EL (cell line): ENCODE measurements at regions not wholly inside any gene's neighbourhood (a gene's known extent, or its start where the extent isn't known, plus 50 kb on each side); places are given as distances from the start of the nearest gene placed in this dataset.

Experiments used
- DNase-seq: peaks from one replicate; pipeline ENCODE4 v3.0.0-alpha.2; 2016

DNA sequence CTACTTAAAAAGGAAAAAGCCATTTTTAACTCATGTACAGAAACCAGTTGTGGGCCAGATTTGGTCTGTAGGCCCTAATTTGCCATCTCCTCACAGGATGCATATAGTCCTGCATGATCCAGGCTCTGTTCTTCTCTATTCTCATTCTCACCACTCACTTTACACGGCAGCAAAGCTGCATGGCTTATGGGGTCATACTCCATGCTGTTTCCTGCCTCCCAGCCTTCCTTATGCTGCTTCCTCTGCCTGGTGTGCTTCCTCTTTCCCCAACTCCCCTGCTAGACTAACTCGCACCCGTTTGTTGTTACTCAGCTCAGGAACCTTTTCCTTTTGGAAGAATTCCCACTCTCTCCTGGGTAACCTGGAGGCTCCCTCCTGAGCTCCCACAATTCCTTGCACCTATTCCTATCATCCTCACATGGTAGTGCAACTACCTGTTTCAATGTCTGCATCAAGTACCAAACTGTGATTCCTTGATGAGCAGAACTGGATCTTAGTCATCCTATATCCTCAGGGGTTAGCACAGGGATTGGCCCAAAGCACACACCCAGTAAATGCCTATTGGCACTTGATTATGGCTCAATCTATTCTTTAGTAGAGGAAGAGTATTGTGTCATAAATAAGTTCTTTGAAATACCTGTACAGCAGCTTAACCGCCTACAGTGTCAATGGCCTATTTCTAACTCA lies 172.1 kb upstream of the MITF start:
- DNase-seq, result no peak

DNA sequence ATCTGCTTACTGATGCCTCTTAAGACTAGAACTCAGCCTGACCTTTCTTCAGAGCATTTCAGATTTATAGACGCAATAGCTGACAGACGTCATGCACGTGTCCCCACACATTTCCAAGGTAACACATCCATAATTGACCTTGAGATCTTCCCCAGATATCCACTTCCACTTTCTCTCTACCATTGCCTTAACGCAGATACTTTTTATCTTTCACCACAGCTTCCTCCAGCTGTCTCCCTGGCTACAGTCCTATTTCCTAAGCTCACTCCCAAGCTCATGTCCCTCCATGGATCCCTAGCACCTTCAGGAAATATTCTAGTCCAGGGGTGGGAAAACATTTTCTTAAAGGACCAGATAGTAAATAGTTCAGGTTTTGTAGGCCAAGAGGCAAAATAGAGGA lies 173.0 kb upstream of the MITF start:
- no peak for DNase-seq

DNA sequence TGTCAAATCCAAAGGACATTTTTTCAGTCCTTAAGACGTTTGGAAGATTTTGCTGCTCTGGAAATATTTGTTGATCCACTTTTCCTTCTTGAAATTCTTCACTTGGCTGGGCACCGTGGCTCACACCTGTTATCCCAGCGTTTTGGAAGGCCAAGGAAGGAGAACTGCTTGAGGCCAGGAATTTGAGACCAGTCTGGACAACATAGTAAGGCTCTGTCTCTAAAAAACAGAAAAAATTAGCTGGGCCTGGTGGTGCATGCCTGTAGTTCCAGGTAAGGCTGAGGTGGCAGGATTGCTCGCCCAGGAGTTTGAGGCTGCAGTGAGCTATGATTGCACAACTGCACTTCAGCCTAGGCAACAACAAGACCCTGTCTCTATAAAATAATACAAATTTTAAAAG lies 173.9 kb upstream of the MITF start:
- DNase-seq, result no peak

DNA sequence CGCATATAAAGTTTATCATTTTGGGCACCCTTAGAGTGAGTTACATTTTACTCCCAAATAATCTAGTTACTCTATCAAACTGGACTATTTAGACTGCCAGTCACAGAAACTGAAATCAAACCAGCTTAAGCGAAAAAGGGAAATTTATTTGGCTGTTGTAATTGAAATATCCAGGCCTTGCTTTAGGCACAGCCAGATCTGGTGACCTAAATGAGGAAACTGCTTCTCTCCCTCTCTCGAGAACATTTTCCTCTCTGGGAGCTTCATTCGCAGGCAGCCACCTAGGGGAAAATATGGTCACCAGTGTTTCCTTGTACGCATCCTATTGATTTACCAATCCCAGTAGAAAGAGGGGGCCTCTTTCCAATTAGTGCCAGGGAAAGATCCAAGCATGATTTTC lies 175.3 kb upstream of the MITF start:
- no peak for DNase-seq

DNA sequence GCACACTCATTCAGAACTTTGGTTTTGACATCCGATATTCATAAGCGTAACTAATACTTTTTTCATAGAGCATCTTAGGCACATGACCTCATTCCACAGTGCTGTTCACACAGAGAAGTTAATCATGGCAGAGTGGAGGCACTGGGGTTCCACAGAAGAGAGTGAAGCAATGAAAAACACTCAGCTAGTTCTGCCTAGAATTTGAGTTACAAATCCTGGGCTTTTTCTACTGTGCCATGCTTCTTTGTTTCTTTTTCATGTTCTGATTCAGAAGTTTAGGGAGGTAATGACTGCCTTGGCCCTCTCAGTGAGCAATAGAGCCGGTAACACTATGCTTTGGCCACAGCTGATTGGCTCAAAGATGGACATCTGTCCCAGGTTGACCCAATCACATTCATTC lies 176.1 kb upstream of the MITF start:
- DNase-seq, result no peak

DNA sequence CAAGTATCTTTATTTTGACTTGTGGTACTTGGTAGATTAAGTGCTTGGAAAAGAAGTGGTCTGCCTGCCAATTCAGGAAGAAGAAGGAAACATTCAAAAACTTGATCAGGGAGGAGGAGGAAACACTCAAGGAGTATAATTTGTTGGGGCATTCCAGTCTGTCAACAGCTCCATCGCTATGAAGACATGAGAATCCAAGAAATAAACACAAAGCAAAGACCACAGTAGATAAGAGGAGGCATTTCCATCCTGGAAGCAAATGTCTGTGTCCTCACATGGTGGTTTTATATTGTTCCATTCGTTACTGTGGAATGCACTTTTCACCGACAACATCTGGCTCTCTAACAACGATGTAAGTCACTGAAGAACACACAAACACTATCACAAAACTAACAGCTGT lies 176.1 kb upstream of the FRMD4B start:
- DNase-seq, result no peak

DNA sequence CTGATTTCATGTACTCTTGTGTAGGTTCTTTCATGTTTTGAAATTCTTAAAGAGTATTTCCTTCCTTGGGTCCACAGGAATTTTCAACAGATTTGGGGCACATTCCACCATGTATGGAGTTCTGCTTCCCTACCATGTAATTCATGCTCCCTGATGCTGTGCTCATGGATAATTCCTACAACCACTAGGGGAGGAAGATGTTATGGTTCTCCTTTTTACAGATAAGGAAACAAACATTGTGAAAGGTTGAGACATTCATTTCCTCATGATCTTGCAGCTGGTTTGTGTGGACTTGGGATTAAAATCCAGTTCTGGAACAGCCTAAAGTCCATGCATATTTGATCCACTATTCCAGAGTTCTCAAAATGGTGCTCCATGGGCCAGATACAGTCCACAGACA lies 174.9 kb upstream of the FRMD4B start:
- DNase-seq, result no peak

DNA sequence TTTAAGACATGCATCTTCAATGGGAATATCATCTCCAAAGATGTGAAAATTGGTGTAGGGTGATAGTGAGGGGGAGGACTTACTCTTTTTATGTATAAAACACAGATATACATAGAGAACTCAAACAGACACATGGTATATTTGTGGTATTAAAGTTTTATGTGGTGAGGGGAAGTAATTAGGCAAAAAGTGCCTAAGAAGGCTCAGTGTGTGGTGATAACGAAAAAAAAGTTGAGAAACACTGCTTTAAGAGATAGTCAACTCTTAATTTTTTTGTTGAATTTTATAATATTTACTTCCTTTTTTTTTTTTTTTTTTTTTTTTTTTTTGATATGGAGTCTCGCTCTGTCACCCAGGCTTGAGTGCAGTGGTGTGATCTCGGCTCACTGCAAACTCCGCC lies 174.2 kb upstream of the FRMD4B start:
- DNase-seq, result no peak

DNA sequence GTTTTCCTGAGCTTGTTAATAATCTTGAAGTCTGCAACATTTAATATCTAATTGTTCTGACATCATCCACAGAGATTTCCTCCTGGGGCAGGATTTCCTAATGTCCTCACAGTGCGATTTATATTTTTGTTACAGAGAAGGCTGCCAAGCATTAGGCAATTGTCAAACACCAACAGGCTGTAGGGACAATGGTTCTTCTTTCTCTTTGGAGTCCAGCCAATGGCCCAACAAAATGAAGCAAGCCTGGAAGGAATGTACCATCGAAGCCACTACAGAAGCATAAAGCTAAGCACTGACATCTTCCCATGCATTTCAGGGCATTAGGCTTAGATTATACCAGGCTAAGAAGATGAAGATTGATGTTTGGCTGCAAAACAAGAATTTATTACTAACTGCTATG lies 173.0 kb upstream of the FRMD4B start:
- no peak for DNase-seq

DNA sequence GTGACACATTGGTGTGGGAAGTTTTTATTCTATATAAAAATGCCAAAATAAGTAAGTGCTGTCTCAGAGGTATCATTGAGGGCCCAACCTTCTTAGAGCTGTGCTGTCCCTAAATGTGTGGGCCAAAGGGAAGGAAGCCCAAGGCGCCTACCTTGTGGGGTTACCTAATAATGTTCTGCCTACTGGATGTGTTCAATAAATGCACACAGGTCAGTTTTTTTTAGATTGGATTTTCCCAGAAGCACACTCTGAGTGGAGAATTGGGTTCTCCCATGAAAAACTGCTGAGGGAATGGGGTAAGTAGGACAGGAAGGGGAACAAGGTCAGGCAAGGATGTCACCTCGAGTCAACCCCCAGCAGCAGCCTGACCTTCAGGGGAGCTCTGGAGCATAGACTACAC lies 168.7 kb upstream of the FRMD4B start:
- no peak for DNase-seq

DNA sequence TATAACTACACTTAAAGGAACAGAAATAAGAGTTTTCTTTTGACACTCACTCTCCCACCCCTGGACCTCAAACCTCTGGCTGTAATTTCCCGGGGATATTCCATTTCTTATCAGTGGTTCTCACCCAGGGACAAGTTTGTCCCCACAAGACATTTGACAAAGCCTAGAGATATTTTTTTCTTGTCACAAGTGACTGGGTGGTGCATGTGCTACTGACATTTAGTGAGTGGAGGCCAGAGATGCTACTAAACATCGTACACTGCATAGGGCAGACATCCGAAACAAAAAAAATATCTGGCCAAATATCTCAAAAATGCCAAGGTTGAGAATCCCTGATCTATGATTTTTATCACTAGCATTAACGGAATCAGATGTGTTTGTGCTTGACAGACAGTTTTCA lies 168.0 kb upstream of the FRMD4B start:
- no peak for DNase-seq

DNA sequence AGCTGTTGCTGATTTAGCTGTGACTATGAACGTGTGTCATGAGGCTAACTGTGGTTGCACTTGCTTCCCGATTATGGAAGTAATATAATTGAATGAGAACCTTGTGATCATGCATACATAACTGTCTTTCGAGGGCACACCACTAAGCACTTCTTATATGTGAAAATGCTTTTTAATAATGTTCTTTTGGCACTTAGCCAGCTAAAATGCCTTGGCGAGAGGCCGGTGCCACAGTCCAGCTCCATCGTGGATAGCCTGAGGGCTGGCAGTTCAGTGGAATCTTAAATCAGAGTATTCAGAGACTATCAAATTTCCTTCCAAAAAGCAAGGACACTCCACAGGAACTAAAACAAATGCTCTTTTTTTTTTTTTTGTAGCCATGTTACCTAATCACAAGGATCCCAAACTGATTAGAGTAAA lies 161.6 kb upstream of the FRMD4B start:
- no peak for DNase-seq

DNA sequence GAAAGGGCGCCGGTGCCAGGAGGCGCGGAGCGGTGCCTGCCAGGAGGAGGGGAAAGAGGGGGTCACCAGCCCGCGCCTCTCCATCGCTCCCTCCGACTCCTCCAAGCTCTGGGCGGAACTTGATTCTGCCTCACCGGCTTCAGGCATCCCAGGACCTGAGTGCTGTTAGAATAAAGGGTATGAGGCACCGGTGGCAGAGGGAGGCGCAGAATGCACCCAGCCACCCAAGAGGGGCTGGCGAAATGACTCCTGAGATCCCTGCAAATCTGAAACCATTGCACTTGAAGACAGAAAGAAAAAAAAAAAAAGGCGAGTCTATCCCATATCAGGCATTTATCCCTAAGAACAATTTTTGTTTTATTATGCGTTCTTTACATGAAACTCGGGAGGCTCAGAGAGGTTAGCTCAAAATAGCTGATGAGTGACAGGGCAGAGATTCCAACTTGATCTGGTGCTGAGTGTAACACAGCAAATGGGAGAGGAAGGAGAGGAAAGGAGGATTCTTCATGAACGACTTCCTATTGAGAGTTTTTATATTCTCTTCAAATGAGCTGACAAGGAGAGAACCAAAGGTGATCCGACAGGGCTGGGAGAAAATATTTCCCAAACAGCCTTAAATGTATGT lies 157.0 kb upstream of the FRMD4B start:
- no peak for DNase-seq

DNA sequence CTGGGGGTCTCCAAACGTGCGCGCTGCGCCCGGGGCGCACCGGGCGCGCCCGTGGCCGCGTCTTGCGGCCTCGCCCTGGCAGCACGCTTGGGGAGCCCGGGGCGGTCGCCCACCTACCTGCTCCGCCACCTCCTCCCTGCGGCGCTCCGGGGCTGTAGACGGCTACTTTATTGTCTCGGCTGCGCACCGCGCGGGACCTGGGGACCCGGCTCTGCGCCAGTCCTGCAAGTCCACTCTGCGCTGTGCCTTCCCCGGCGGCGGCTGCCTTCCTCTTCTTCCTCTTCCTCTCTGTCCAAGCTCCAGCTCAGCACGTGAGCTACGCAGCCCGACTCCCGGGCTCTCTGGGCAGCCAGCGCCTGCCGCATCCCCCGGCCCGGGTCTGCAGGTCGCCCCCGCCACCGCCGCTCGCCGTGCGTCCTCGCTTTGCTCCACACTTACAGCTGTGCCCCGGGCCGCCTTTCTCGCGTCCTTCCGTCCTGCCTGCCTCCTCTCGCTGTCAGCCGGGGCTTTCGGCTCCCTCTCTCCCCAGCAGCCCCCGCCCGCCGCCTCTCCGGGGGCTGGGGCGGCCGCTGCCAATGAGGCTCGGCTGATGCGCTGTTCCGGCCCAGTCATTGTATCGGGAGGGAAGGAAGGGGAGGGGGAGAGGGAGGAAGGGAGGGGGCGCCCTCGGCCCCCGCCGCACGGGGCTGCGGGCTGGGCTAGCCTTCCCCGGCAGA lies 156.4 kb upstream of the FRMD4B start:
- no peak for DNase-seq

DNA sequence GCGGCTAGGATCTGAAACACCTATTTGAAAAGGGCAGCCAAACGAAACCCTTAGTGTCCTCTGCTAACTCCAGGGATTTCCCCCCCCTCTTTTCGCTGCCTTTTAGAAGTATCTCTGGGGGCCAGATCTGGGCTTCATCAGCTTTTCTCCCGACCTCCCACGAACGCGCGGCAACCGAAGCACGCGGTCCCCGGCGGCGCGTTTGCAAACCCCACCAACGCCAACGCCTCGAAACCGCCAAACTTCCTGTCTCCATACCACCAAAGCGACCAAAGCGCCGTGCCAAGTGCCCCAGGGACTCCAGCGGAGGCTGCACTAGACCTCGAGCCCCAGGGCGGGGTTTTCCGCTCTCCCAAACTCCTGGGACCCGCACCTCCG lies 155.8 kb upstream of the FRMD4B start:
- no peak for DNase-seq

DNA sequence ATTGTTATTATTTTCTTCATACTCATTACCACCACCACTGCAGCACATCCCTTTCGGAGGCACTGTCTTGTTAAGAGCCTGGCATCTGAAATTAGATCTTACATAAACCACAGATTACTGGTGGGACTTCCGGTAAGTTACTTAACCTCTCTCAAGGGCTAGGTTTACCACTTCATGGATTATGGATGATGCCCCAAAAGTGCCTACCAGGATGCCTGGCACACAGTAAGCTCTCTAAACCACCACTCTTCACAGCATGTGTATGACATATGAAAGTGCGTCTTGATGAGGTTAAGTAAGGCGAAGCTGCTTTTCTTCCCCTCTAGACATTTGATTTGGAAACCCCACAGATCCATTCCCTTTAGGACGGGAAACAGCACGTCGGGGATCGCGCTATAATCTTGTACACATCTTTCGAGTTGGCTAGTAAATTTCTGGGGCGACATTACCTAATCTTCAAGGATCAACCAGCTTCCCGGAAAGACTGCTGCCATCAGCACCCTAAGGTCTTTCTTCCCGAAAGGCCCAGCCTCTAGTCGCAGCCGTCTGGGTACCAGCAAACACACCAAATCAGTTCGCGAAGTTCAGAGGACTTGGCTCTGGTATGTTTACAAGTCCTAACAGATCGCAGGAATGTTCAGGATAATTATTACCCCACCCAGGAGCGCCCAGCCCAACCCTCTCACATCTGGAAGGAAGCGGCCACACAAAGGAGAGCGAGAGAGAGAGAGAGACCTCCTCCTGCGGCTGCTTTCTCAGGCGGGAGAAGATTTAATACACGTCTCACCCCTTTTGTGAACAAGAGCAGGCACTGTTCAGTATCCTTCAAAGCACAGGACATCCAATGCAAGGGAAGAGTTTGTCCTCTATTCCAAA lies 155.1 kb upstream of the FRMD4B start:
- DNase-seq, result no peak

DNA sequence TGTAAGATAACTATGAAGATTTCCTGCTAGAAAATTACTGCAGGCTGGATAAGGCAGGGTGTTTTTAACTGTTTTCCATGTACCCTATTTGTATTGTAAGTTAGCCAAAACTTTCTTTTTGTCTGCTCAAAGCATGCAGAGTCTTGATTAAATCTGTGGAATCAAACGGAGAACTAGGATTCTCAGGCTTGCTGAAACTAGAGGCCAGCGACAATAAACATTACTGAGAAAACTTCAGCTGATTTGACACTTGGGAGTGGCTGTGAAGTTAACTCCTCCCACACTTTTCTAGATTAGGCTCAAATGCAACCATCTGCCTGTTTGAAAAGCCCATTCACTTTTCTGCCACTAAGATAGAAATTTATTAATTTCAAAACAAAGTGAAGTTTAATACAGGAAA lies 153.2 kb upstream of the FRMD4B start:
- no peak for DNase-seq

DNA sequence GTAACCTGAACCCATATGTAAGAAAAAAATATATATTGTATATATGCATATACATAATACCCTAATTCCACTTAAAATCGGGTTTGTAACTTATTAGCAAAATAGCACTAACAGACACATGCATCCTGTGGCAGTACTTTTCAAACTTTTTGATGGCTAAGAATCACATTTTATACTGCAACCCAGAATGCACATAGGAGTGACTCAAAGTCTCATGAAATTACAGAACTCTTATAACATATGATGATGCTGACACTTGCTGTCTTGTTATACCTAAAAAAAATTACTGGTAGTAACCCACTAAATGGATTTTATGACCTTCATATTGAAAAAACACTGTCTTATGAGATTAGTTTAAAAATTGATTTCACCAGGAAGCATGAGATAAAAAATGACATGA lies 152.4 kb upstream of the FRMD4B start:
- no peak for DNase-seq

DNA sequence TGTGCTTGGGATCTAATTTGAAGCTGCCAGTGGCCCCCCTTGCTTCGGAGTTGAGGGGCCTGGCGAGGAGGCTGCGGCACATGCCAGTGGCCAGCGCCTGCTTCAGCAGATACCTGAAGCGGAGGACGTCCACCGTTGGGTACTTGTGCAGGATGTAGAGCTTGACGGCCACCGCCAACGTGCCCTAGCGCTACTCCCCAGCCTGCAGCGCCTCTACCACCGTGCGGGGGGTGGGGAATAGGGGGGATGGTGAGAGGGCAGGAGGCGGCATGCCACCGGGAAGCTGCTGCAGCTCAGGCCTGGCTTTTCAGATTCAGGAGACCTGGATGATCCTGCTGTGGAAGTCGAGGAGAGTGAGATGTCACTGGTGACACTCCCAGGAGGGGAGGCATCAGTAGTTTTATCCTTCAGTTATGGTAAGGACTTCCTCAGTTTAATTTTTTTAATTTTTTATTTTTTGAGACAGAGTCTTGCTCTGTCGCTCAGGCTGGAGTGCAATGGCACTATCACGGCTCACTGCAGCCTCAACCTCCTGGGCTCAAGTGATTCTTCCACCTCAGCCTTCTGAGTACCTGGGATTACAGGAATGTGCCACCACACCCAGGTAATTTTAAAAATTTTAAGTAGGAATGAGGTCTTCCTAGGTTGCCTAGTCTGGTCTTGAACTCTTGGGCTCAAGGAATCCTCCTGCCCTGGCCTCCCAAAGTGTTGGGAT lies 150.6 kb upstream of the FRMD4B start:
- no peak for DNase-seq

DNA sequence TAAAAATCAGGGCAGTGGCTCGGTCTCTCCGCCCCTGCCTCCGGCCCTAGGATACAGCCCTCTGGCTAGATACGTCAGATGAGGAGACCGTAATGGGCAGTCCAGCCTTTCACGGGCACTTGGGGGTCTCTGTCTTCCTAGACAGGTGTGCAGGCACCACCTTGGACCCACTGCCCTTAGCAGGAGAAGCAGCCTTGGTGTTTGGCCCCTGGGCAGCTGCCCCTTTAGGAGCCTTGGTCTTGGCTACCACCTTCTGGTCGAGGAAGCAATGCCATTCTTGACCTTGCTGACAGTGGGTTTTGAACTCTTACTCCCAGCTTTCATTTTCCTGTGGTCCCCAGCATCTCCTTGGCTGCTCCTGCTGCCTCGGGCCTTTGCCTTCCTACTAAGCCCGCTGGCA lies 149.7 kb upstream of the FRMD4B start:
- no peak for DNase-seq

DNA sequence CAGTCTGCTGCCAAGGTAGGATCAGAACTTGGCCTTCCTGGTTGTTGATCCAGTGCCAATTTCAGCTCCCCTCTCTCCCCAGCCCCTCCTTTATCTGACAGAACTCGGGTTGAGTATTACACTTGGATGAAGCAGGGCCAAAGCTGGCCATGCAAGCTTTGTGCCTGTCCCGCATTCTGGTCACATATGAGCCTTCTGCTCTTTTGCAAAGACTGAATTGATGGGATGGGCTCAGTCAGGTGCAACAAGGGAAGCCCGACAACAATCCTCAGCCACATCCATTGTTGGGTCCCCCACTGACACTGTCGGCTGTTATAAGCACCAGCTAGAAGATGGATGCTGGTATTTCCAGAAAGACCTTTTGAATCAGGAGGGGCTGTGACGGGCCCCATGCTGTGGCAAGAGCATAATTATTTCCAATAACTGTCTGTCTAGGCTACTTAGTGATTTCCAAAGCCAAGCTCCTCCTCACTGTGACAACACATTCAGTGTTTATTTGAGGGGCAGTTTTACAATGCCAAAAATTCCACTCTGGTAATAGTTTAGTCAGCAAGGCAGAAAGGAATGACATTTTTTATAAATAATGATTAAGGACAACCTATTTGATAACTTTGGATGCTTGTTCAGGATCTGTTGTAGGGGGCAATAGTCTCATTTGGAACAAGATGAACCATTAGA lies 146.8 kb upstream of the FRMD4B start:
- DNase-seq, result no peak
